ENCODE measurements at regions not wholly inside any gene's neighbourhood (a gene's known extent, or its start where the extent isn't known, plus 50 kb on each side); places are given as distances from the start of the nearest gene placed in this dataset.

GRCh38 chr15:89017370-89018066 lies 70.7 kb upstream of the ABHD2 start (continued):
- TF ChIP-seq ZNF699 (CRISPR knock-in tag; IDR thresholded peaks at IDR 0.05; ENCODE audit: insufficient replicate concordance): no peak
- peak; percentile 95 for TF ChIP-seq HES1 (IDR thresholded peaks at IDR 0.05; ENCODE audit: low read depth)
- TF ChIP-seq ZBTB8A (IDR thresholded peaks at IDR 0.05; ENCODE audit: partially characterized antibody): no peak
- TF ChIP-seq ZNF76 (CRISPR knock-in tag; IDR thresholded peaks at IDR 0.05; ENCODE audit: borderline replicate concordance): no peak
- TF ChIP-seq ZNF583 (CRISPR knock-in tag; IDR thresholded peaks at IDR 0.05): no peak
- peak; percentile 23; the same call in 1 of the 2 replicates for TF ChIP-seq DPF2 (IDR thresholded peaks at IDR 0.05)
- no peak for TF ChIP-seq DNMT1 (IDR thresholded peaks at IDR 0.05)
- TF ChIP-seq TCF15 (CRISPR knock-in tag; IDR thresholded peaks at IDR 0.05): no peak
- TF ChIP-seq ZNF408 (CRISPR knock-in tag; IDR thresholded peaks at IDR 0.05; ENCODE audit: low read depth): no peak
- no peak for TF ChIP-seq MIER1 (IDR thresholded peaks at IDR 0.05; ENCODE audit: low read depth)
- no peak for TF ChIP-seq ZNF318 (IDR thresholded peaks at IDR 0.05; ENCODE audit: borderline replicate concordance in 1 of 2, low read depth in 1 of 2)
- no peak for TF ChIP-seq RNF2 (IDR thresholded peaks at IDR 0.05)
- no peak for TF ChIP-seq MYNN (IDR thresholded peaks at IDR 0.05)
- TF ChIP-seq MYNN (CRISPR knock-in tag; IDR thresholded peaks at IDR 0.05): no peak
- peak; percentile 83; the same call in 1 of the 2 replicates for TF ChIP-seq RB1 (IDR thresholded peaks at IDR 0.05; ENCODE audit: low read depth)
- peak; percentile 31 to 41; a peak in 1 of 4 replicates for TF ChIP-seq NRF1 (conservative IDR thresholded peaks at IDR 0.05 in 1 of 2, IDR thresholded peaks at IDR 0.05 in 1 of 2)
- peak in 1 of 2 experiments; percentile 29; a peak in 1 of 4 replicates for TF ChIP-seq HDAC1 (IDR thresholded peaks at IDR 0.05)
- TF ChIP-seq TAF1 (IDR thresholded peaks at IDR 0.05; ENCODE audit: control insufficient read depth, extremely low read depth, insufficient read depth, low read length, severe bottlenecking): no peak
- TF ChIP-seq RBBP5 (IDR thresholded peaks at IDR 0.05; ENCODE audit: borderline replicate concordance, insufficient read depth, low read length, poor library complexity, severe bottlenecking): peak; percentile 36
- TF ChIP-seq NR3C1 (CRISPR knock-in tag; IDR thresholded peaks at IDR 0.05): no peak
- peak; percentile 76; the same call in 1 of the 2 replicates for TF ChIP-seq LCOR (CRISPR knock-in tag; IDR thresholded peaks at IDR 0.05)

Measured in K562 (cell line).